Endothelial cell of umbilical vein (primary cell): ENCODE measurements at regions not wholly inside any gene's neighbourhood (a gene's known extent, or its start where the extent isn't known, plus 50 kb on each side); places are given as distances from the start of the nearest gene placed in this dataset.

Experiments used
- BruUV-seq: library from RNA; stranded (reverse); fragments of 400-500 nt; replicated peaks from 2 replicates; lab custom pipeline; 2021; lab: Mats Ljungman, UMichigan
- CTCF ChIA-PET: fragments of 300-600, 350-600 bp; sonication (Branson Sonifier 250); formaldehyde crosslinking; loops from one replicate; lab custom pipeline; 2021; ENCODE audit warnings: antibody characterized with exemption, inconsistent platforms; lab: Charles Lee
- POLR2A ChIA-PET: fragments of 300-600, 350-600 bp; sonication (Branson Sonifier 250); formaldehyde crosslinking; loops from one replicate; lab custom pipeline; 2021; ENCODE audit warnings: antibody characterized with exemption, inconsistent platforms; lab: Charles Lee
- DNase-seq: peaks from one replicate; pipeline ENCODE4 v3.0.0-alpha.2; 2011; ENCODE audit warnings: low read depth, low spot score
- FAIRE-seq: peaks from 2 replicates; lab custom pipeline; 2011; peaks lifted over from hg19 to GRCh38; lab: Jason Lieb, UNC
- H2AFZ ChIP-seq: 2 replicates; pipeline ENCODE4 v1.6.0; 2012; ENCODE audit warnings: low read depth, low read length, control low read depth, inconsistent platforms
- H3K27ac ChIP-seq: 2 replicates; pipeline ENCODE4 v1.5.1; 2011; ENCODE audit warnings: low read depth, mild to moderate bottlenecking, control low read depth, low read length, moderate library complexity; ENCODE audit not compliant: insufficient read depth
- H3K27me3 ChIP-seq, 2 experiments: 2 replicates each; pipeline versions ENCODE4 v1.6.0 to v1.6.1; 2011; ENCODE audit warnings: low read length in 2 of 2, mixed read lengths in 1 of 2; ENCODE audit not compliant: control insufficient read depth in 2 of 2, insufficient read depth in 2 of 2
- H3K36me3 ChIP-seq, 2 experiments: 2 replicates in 1 of 2; 3 replicates in 1 of 2; pipeline ENCODE4 v1.5.1; 2011; ENCODE audit warnings: low read length in 2 of 2, mild to moderate bottlenecking in 1 of 2, moderate library complexity in 1 of 2; ENCODE audit not compliant: control insufficient read depth in 2 of 2, insufficient read depth in 2 of 2; ENCODE audit errors: extremely low read depth in 1 of 2
- H3K4me1 ChIP-seq: 3 replicates; pipeline ENCODE4 v1.5.1; 2011; ENCODE audit warnings: mild to moderate bottlenecking, low read length; ENCODE audit not compliant: control insufficient read depth, insufficient read depth; ENCODE audit errors: extremely low read depth
- H3K4me2 ChIP-seq: 2 replicates; pipeline ENCODE4 v1.6.1; 2011; ENCODE audit warnings: low read length, control low read depth, mixed read lengths; ENCODE audit not compliant: insufficient read depth
- H3K4me3 ChIP-seq, 3 experiments: fragments of 200-600 bp in 1 of 3; sonication (generic), shearing (Covaris generic) in 1 of 3; replicated peaks in 1 of 3; 2 replicates each; pipeline ENCODE4 v1.5.1; 2011 to 2016; ENCODE audit warnings: control low read depth in 3 of 3, low read length in 3 of 3, mild to moderate bottlenecking in 2 of 3, inconsistent platforms in 1 of 3, low read depth in 1 of 3, moderate library complexity in 1 of 3; ENCODE audit not compliant: insufficient read depth in 1 of 3
- H3K79me2 ChIP-seq: 2 replicates; pipeline ENCODE4 v1.6.0; 2012; ENCODE audit warnings: low read length, inconsistent platforms; ENCODE audit not compliant: control insufficient read depth, insufficient read depth
- H3K9ac ChIP-seq: replicated peaks from 2 replicates; pipeline ENCODE3; 2011; ENCODE audit warnings: low read length, control low read depth; ENCODE audit not compliant: insufficient read depth; ENCODE audit errors: extremely low read depth
- H3K9me1 ChIP-seq: replicated peaks from 3 replicates; pipeline ENCODE4 v1.6.0; 2011; ENCODE audit warnings: mild to moderate bottlenecking, low read length; ENCODE audit not compliant: control insufficient read depth, insufficient read depth; ENCODE audit errors: extremely low read depth
- H3K9me3 ChIP-seq: replicated peaks from 2 replicates; pipeline ENCODE4 v1.5.1; 2012; ENCODE audit warnings: low read length, inconsistent platforms; ENCODE audit not compliant: control insufficient read depth, insufficient read depth
- H4K20me1 ChIP-seq: replicated peaks from 2 replicates; pipeline ENCODE3; 2011; ENCODE audit warnings: mild to moderate bottlenecking, low read length; ENCODE audit not compliant: control insufficient read depth, insufficient read depth; ENCODE audit errors: extremely low read depth
- EZH2 ChIP-seq: IDR thresholded peaks from 2 replicates; pipeline ENCODE4 v1.6.1; 2012; ENCODE audit warnings: borderline replicate concordance, low read depth, mild to moderate bottlenecking, moderate library complexity, low read length, inconsistent platforms; ENCODE audit not compliant: severe bottlenecking
- FOS ChIP-seq: IDR thresholded peaks from 2 replicates; pipeline ENCODE4 v1.6.1; 2011; ENCODE audit warnings: mild to moderate bottlenecking, low read length, moderate library complexity, borderline replicate concordance; ENCODE audit not compliant: insufficient read depth
- GATA2 ChIP-seq: IDR thresholded peaks from 2 replicates; pipeline ENCODE4 v1.7.0; 2011; ENCODE audit warnings: low read depth, mild to moderate bottlenecking, moderate library complexity, mixed read lengths, low read length; ENCODE audit not compliant: insufficient read length, insufficient read depth
- JUN ChIP-seq: IDR thresholded peaks from 2 replicates; pipeline ENCODE4 v1.6.1; 2011; ENCODE audit warnings: borderline replicate concordance, low read depth; ENCODE audit not compliant: insufficient read length, insufficient read depth
- MYC ChIP-seq: IDR thresholded peaks from one replicate; pipeline ENCODE4 v1.6.1; 2011; ENCODE audit warnings: mild to moderate bottlenecking, low read depth, low read length
- POLR2A ChIP-seq: IDR thresholded peaks from 2 replicates; pipeline ENCODE4 v1.6.1; 2012; ENCODE audit warnings: low read depth, mild to moderate bottlenecking, control low read depth, low read length
- POLR2AphosphoS5 ChIP-seq: IDR thresholded peaks from 2 replicates; pipeline ENCODE4 v1.6.1; 2012; ENCODE audit warnings: low read depth, mild to moderate bottlenecking, control low read depth, low read length, moderate library complexity; ENCODE audit not compliant: insufficient read depth
- dilution Hi-C: fragments of 300-500 bp; cut with MboI; formaldehyde crosslinking; loops from one replicate; pipeline ENCODE4 v1.15.0; 2019; ENCODE audit warnings: low sequenced_read_pairs; ENCODE audit not compliant: extremely low pct_ligation_motif_present
- intact Hi-C: fragments of 100-400 bp; cut with micrococcal nuclease; formaldehyde crosslinking; loops from one replicate; pipeline ENCODE4 v1.10.0; 2022
- TF ChIP-seq, protein P1 (sequence below): IDR thresholded peaks from 2 replicates; pipeline ENCODE4 v1.6.1; 2011; ENCODE audit not compliant: insufficient read depth, insufficient read length
- TF ChIP-seq, protein P2 (sequence below), 2 donors: IDR thresholded peaks; 1 replicate in 1 of 2; 2 replicates in 1 of 2; pipeline ENCODE4 v1.5.1; 2011; ENCODE audit warnings: low read length in 2 of 2, mild to moderate bottlenecking in 2 of 2, moderate library complexity in 2 of 2, control low read depth in 1 of 2, inconsistent platforms in 1 of 2, low read depth in 1 of 2; ENCODE audit not compliant: insufficient read depth in 1 of 2; ENCODE audit errors: extremely low read depth in 1 of 2

DNA sequence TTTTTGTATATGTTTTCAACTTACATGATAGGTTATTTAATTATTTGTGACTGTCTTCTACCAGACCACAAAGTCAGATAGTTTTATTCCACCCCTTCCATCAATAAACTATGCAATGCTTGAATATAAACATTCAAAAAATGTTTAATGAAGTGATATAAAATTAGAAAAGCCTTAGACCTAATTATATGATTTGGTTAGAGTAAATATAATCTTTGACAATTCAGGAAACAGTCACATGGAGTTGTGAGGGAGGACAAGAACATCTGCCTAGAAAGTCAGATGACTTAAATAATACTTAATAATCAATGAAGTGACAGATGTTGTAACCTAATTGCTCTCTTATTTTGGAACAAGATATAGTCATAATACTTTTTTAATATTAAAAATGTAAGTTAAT, 710.3 kb downstream of the ZBBX start:
- H2AFZ ChIP-seq, result no peak overlapping the region
- CTCF ChIA-PET, result no interaction called here
- BruUV-seq, result no TSS peak
- no peak overlapping the region for H3K27ac ChIP-seq
- no peak overlapping the region for H3K9ac ChIP-seq
- FAIRE-seq (no peak), DNase-seq (no peak)
- dilution Hi-C loops, result no loop called here
- no peaks in the 10 kb centered on the region for H3K4me1 ChIP-seq
- no peaks in the 10 kb centered on the region for H3K9me1 ChIP-seq
- no peak overlapping the region for H3K4me3 ChIP-seq
- TF ChIP-seq POLR2AphosphoS5 (no peak), EZH2 (no peak), POLR2A (no peak), FOS (no peak), MYC (no peak), JUN (no peak), GATA2 (no peak)
- TF ChIP-seq, protein P1, sequence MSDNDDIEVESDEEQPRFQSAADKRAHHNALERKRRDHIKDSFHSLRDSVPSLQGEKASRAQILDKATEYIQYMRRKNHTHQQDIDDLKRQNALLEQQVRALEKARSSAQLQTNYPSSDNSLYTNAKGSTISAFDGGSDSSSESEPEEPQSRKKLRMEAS, result no peak
- TF ChIP-seq, protein P2, sequence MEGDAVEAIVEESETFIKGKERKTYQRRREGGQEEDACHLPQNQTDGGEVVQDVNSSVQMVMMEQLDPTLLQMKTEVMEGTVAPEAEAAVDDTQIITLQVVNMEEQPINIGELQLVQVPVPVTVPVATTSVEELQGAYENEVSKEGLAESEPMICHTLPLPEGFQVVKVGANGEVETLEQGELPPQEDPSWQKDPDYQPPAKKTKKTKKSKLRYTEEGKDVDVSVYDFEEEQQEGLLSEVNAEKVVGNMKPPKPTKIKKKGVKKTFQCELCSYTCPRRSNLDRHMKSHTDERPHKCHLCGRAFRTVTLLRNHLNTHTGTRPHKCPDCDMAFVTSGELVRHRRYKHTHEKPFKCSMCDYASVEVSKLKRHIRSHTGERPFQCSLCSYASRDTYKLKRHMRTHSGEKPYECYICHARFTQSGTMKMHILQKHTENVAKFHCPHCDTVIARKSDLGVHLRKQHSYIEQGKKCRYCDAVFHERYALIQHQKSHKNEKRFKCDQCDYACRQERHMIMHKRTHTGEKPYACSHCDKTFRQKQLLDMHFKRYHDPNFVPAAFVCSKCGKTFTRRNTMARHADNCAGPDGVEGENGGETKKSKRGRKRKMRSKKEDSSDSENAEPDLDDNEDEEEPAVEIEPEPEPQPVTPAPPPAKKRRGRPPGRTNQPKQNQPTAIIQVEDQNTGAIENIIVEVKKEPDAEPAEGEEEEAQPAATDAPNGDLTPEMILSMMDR (IDR thresholded peaks at IDR 0.05; ENCODE audit: extremely low read depth in 1 of 2, insufficient read depth in 1 of 2, low read depth in 1 of 2, low read length in 2 of 2), result no peak
- no peaks in the 10 kb centered on the region for H3K79me2 ChIP-seq
- POLR2A ChIA-PET, result no interaction called here
- H3K27me3 ChIP-seq, result no peaks in the 10 kb centered on the region
- H3K4me2 ChIP-seq, result no peak overlapping the region
- H3K9me3 ChIP-seq, result no peaks in the 10 kb centered on the region
- intact Hi-C loops, result no loop called here
- H4K20me1 ChIP-seq, result no peaks in the 10 kb centered on the region
- no peaks in the 10 kb centered on the region for H3K36me3 ChIP-seq
